ENCODE measurements at regions not wholly inside any gene's neighbourhood (a gene's known extent, or its start where the extent isn't known, plus 50 kb on each side); places are given as distances from the start of the nearest gene placed in this dataset.

DNA sequence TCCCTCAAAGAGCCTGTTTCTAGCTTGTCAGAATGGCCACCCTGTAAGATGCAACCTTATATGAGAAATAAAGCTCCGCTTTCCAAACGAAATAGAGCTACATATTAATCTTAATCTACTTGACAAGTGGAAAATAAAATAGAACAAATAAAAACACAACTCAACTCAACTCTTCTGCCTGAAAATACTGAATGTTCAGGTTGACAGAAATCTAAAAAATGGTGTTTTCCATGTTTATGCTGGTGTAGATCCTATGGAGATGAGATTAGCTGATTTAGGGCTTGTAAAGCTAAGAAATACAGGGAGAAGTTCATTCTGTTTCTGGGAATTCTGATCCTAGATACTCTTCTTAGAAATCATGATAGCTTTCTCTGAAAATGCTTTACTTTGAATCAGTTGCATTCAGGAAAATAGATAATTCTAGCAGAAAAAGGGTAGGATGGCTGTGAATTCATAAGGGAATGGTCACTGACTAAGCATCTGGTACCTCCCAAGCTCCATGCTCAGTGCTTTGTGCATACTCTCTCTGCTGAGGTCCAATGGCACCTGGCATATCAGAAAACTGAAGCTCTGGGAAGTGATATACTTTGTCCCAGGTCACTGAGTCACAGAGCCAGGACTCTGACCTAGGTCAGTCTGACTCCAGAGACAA, 89.2 kb upstream of the EXOC1L start:
- no peak overlapping the region for H3K4me3 ChIP-seq (ENCODE audit: severe bottlenecking)
- no peaks in the 10 kb centered on the region for H3K9me3 ChIP-seq (ENCODE audit: severe bottlenecking)
- peaks cover 11% of the 10 kb centered on the region for H3K4me1 ChIP-seq (ENCODE audit: insufficient read depth, poor library complexity, severe bottlenecking)
- H3K27ac ChIP-seq (ENCODE audit: poor library complexity, severe bottlenecking): no peak overlapping the region
- no peaks in the 10 kb centered on the region for H3K27me3 ChIP-seq (ENCODE audit: insufficient read depth, poor library complexity, severe bottlenecking)
- no peak for DNase-seq (ENCODE audit: low spot score)
- H3K36me3 ChIP-seq (ENCODE audit: low read depth): no peaks in the 10 kb centered on the region
- no peak for ATAC-seq (ENCODE audit: low read depth)
- TF ChIP-seq, protein P1, sequence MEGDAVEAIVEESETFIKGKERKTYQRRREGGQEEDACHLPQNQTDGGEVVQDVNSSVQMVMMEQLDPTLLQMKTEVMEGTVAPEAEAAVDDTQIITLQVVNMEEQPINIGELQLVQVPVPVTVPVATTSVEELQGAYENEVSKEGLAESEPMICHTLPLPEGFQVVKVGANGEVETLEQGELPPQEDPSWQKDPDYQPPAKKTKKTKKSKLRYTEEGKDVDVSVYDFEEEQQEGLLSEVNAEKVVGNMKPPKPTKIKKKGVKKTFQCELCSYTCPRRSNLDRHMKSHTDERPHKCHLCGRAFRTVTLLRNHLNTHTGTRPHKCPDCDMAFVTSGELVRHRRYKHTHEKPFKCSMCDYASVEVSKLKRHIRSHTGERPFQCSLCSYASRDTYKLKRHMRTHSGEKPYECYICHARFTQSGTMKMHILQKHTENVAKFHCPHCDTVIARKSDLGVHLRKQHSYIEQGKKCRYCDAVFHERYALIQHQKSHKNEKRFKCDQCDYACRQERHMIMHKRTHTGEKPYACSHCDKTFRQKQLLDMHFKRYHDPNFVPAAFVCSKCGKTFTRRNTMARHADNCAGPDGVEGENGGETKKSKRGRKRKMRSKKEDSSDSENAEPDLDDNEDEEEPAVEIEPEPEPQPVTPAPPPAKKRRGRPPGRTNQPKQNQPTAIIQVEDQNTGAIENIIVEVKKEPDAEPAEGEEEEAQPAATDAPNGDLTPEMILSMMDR (IDR thresholded peaks at IDR 0.05; ENCODE audit: poor library complexity, severe bottlenecking): no peak

DNA sequence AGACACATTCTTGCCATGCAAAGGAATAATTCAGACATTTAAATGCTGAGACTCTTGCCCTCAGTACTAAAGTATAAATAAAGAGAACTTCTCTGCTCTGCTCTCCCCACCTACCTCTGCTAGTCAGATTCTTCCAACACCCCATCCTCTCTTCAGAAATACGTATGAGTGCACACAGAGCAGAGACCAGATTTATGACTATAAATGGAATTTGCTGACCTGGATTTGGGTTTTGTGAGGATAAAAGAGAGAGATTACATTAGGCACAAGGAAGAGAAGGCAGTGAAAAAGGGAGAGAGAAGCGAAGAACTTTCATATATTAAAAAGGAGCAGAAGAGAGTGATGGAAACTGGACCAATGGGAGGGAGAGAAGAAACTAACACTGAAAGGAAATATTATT, 87.6 kb upstream of the EXOC1L start:
- H3K9me3 ChIP-seq (ENCODE audit: severe bottlenecking): no peaks in the 10 kb centered on the region
- no peak for ATAC-seq (ENCODE audit: low read depth)
- TF ChIP-seq, protein P1 (IDR thresholded peaks at IDR 0.05; ENCODE audit: poor library complexity, severe bottlenecking): no peak
- H3K27ac ChIP-seq (ENCODE audit: poor library complexity, severe bottlenecking): no peak overlapping the region
- H3K36me3 ChIP-seq (ENCODE audit: low read depth): no peaks in the 10 kb centered on the region
- H3K27me3 ChIP-seq (ENCODE audit: insufficient read depth, poor library complexity, severe bottlenecking): no peaks in the 10 kb centered on the region
- no peak for DNase-seq (ENCODE audit: low spot score)
- H3K4me1 ChIP-seq (ENCODE audit: insufficient read depth, poor library complexity, severe bottlenecking): peaks cover 11% of the 10 kb centered on the region
- no peak overlapping the region for H3K4me3 ChIP-seq (ENCODE audit: severe bottlenecking)

GRCh38 chr4:55732864-55733263, 86.7 kb upstream of the EXOC1L start:
- Histone ChIP-seq H3K9me3 (ENCODE audit: severe bottlenecking) (no peaks in the 10 kb centered on the region), H3K4me1 (ENCODE audit: insufficient read depth, poor library complexity, severe bottlenecking) (peaks cover 11% of the 10 kb centered on the region), H3K27me3 (ENCODE audit: insufficient read depth, poor library complexity, severe bottlenecking) (no peaks in the 10 kb centered on the region), H3K27ac (ENCODE audit: poor library complexity, severe bottlenecking) (no peak overlapping the region), H3K36me3 (ENCODE audit: low read depth) (no peaks in the 10 kb centered on the region), H3K4me3 (ENCODE audit: severe bottlenecking) (no peak overlapping the region)
- TF ChIP-seq, protein P1 (IDR thresholded peaks at IDR 0.05; ENCODE audit: poor library complexity, severe bottlenecking): no peak
- ATAC-seq (ENCODE audit: low read depth): no peak
- DNase-seq (ENCODE audit: low spot score): no peak

DNA sequence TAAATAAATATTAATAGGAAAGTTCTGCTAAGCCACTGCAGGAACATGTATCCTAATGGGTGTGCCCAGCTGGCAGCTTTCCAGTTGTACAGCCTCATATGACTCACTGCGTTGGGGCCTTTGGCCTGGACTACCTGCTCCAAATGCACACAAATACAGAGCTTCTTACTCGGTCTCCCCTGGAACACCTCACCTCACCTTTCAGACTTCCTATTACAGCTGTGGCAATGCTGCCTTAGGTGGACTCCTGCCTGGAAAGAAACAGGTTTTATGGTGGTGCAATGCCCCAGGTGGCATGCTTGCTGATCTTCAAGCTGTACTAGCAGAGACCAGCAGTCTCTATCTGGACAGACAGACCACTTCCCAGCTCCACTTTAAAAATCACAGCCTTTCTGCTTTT, 85.7 kb upstream of the EXOC1L start:
- H3K27ac ChIP-seq (ENCODE audit: poor library complexity, severe bottlenecking): peak overlapping the region; percentile 50
- peak; percentile 100 for ATAC-seq (ENCODE audit: low read depth)
- H3K9me3 ChIP-seq (ENCODE audit: severe bottlenecking): no peaks in the 10 kb centered on the region
- H3K4me3 ChIP-seq (ENCODE audit: severe bottlenecking): no peak overlapping the region
- peaks cover 11% of the 10 kb centered on the region for H3K4me1 ChIP-seq (ENCODE audit: insufficient read depth, poor library complexity, severe bottlenecking)
- TF ChIP-seq, protein P1 (IDR thresholded peaks at IDR 0.05; ENCODE audit: poor library complexity, severe bottlenecking): peak; percentile 15
- H3K36me3 ChIP-seq (ENCODE audit: low read depth): no peaks in the 10 kb centered on the region
- H3K27me3 ChIP-seq (ENCODE audit: insufficient read depth, poor library complexity, severe bottlenecking): no peaks in the 10 kb centered on the region
- peak; percentile 93 for DNase-seq (ENCODE audit: low spot score)

DNA sequence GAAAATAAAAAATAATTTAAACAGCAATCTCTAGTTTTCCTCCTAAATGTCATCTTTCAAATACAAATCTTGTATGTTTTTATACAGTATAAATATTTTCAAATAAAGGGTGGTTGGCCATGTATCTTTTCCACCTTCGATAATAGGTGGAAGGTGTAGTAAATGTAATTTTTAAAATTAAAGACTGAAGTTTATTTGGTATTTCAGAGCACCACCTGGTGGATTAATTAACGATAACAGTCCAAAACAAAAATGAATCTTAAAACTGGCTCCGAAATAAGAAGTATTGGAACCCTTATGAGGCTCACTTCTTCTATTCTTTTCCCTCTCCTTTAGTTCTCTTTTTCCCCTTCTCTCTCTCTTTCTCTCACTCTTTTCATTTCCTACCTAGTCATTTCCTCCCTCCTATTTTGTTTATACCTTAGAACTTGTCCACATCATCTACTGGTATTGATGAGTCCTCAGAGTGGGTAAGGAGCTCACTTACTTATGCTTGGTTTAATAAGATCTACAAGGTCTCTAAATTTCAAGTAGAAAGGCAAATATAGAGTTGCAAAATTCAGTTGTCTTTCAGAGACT, 82.9 kb upstream of the EXOC1L start:
- ATAC-seq (ENCODE audit: low read depth): no peak
- DNase-seq (ENCODE audit: low spot score): no peak
- H3K27me3 ChIP-seq (ENCODE audit: insufficient read depth, poor library complexity, severe bottlenecking): no peaks in the 10 kb centered on the region
- TF ChIP-seq, protein P1 (IDR thresholded peaks at IDR 0.05; ENCODE audit: poor library complexity, severe bottlenecking): peak; percentile 80
- H3K9me3 ChIP-seq (ENCODE audit: severe bottlenecking): no peaks in the 10 kb centered on the region
- no peak overlapping the region for H3K27ac ChIP-seq (ENCODE audit: poor library complexity, severe bottlenecking)
- peaks cover 11% of the 10 kb centered on the region for H3K4me1 ChIP-seq (ENCODE audit: insufficient read depth, poor library complexity, severe bottlenecking)
- no peak overlapping the region for H3K4me3 ChIP-seq (ENCODE audit: severe bottlenecking)
- H3K36me3 ChIP-seq (ENCODE audit: low read depth): no peaks in the 10 kb centered on the region
